Neural progenitor cell (in vitro differentiated cells): ENCODE measurements at regions not wholly inside any gene's neighbourhood (a gene's known extent, or its start where the extent isn't known, plus 50 kb on each side); places are given as distances from the start of the nearest gene placed in this dataset.

Experiments
- DNase-seq: peaks from one replicate; pipeline ENCODE4 v3.0.0-alpha.2; 2016; ENCODE audit warnings: low spot score
- H2AFZ ChIP-seq: fragments of 200-600 bp; sonication (generic); replicated peaks from 2 replicates; pipeline ENCODE4 v1.6.1; 2016; ENCODE audit warnings: antibody characterized with exemption
- H3F3A ChIP-seq: fragments of 200-600 bp; sonication (generic); 2 replicates; pipeline ENCODE4 v1.6.1; 2016; ENCODE audit warnings: antibody characterized with exemption, low read depth
- H3K27ac ChIP-seq: fragments of 200-600 bp; sonication (generic); 2 replicates; pipeline ENCODE4 v1.5.1; 2016; ENCODE audit warnings: mild to moderate bottlenecking
- H3K27me3 ChIP-seq: fragments of 200-600 bp; sonication (generic); 2 replicates; pipeline ENCODE4 v1.6.1; 2016; ENCODE audit warnings: mild to moderate bottlenecking, moderate library complexity
- H3K36me3 ChIP-seq: fragments of 200-600 bp; sonication (generic); 2 replicates; pipeline ENCODE4 v1.5.1; 2016
- H3K4me1 ChIP-seq: fragments of 200-600 bp; sonication (generic); 2 replicates; pipeline ENCODE4 v1.6.1; 2016; ENCODE audit warnings: mixed run types
- H3K4me2 ChIP-seq: fragments of 200-600 bp; sonication (generic); 2 replicates; pipeline ENCODE4 v1.6.1; 2016
- H3K4me3 ChIP-seq: fragments of 200-600 bp; sonication (generic); 2 replicates; pipeline ENCODE4 v1.5.1; 2016
- H3K79me2 ChIP-seq: fragments of 200-600 bp; sonication (generic); 2 replicates; pipeline ENCODE4 v1.6.1; 2016; ENCODE audit warnings: low read depth
- H3K9ac ChIP-seq: fragments of 200-600 bp; sonication (generic); 2 replicates; pipeline ENCODE4 v1.6.1; 2016
- H3K9me3 ChIP-seq: fragments of 200-600 bp; sonication (generic); 2 replicates; pipeline ENCODE4 v1.5.1; 2016; ENCODE audit warnings: low read depth
- H4K20me1 ChIP-seq: fragments of 200-600 bp; sonication (generic); 2 replicates; pipeline ENCODE4 v1.6.1; 2016; ENCODE audit warnings: low read depth
- H3K27ac Mint-ChIP-seq: 3 replicates; pipeline ENCODE4 v1.8.0; 2021; ENCODE audit warnings: mixed read lengths
- H3K27me3 Mint-ChIP-seq: 2 replicates; pipeline ENCODE4 v1.8.0; 2022; ENCODE audit warnings: low read depth, mild to moderate bottlenecking, inconsistent platforms, moderate library complexity, mixed read lengths; ENCODE audit not compliant: insufficient read depth
- H3K36me3 Mint-ChIP-seq: 3 replicates; pipeline ENCODE4 v1.8.0; 2021; ENCODE audit warnings: mixed read lengths
- H3K4me1 Mint-ChIP-seq: 3 replicates; pipeline ENCODE4 v1.8.0; 2021; ENCODE audit warnings: mixed read lengths
- H3K4me3 Mint-ChIP-seq: 3 replicates; pipeline ENCODE4 v1.8.0; 2021; ENCODE audit warnings: mild to moderate bottlenecking, moderate library complexity, mixed read lengths
- H3K9me3 Mint-ChIP-seq: 3 replicates; pipeline ENCODE4 v1.8.0; 2020; ENCODE audit warnings: mixed read lengths
- EZH2 ChIP-seq: fragments of 200-600 bp; sonication (generic); IDR thresholded peaks from 2 replicates; pipeline ENCODE4 v1.6.1; 2017; ENCODE audit warnings: antibody characterized with exemption, mild to moderate bottlenecking, moderate library complexity
- EZH2phosphoT487 ChIP-seq: fragments of 200-600 bp; sonication (generic); IDR thresholded peaks from 2 replicates; pipeline ENCODE4 v1.6.1; 2017; ENCODE audit warnings: antibody characterized with exemption
- TF ChIP-seq, protein P1 (sequence below): fragments of 200-600 bp; sonication (generic); IDR thresholded peaks from 2 replicates; pipeline ENCODE4 v1.5.1; 2017; ENCODE audit warnings: antibody characterized with exemption, mild to moderate bottlenecking

DNA sequence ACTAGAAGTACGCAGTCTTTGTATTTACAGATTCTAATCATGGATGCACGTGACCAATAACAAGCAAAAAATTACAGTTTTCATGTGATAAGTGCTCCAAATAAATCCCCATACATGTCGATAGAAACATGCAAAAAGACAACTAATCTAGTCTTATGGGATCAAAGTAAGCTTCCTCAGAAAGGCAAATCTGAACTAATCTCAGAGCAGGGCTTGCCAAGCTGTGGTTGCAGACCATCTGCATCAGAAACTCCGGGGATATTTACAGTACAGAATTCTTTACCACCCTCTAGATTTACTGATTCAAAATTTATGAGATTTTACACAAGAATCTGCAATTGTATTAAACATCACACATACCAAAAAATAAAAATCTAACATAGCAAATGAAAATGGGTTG, 1435.5 kb downstream of the MRPL39 start:
- H3K4me2 ChIP-seq: no peak overlapping the region
- Mint-ChIP-seq H3K9me3 (no peaks in the 10 kb centered on the region), H3K27ac (no peak overlapping the region)

DNA sequence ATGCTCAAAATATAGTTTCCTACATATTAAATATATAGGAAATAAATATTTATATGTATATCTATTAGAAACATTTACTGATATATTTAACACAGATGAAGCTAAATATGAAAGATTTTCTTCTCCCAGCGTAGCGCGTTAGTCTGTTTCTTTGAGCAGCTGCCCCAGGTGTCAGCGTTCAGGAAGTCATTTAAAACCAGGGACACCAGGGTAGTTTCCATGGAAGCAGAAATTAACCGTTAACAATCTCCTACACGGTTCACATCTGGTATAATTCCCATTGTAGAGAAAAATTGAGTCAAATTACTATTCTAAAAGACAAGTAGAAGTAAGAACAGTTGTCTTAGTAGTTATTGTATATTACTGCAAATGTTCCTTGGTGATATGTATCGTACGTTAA, 1443.7 kb downstream of the MRPL39 start:
- Histone ChIP-seq H2AFZ (no peak overlapping the region), H4K20me1 (no peaks in the 10 kb centered on the region), H3K36me3 (no peaks in the 10 kb centered on the region), H3K27me3 (no peaks in the 10 kb centered on the region), H3K27ac (no peak overlapping the region), H3K9me3 (peaks cover 26% of the 10 kb centered on the region), H3K4me3 (no peak overlapping the region), H3K4me2 (no peak overlapping the region), H3K79me2 (no peaks in the 10 kb centered on the region), H3K9ac (no peak overlapping the region), H3K4me1 (no peaks in the 10 kb centered on the region), H3F3A (no peaks in the 10 kb centered on the region)
- H3K9me3 Mint-ChIP-seq: no peaks in the 10 kb centered on the region
- no peaks in the 10 kb centered on the region for H3K36me3 Mint-ChIP-seq
- TF ChIP-seq, protein P1, sequence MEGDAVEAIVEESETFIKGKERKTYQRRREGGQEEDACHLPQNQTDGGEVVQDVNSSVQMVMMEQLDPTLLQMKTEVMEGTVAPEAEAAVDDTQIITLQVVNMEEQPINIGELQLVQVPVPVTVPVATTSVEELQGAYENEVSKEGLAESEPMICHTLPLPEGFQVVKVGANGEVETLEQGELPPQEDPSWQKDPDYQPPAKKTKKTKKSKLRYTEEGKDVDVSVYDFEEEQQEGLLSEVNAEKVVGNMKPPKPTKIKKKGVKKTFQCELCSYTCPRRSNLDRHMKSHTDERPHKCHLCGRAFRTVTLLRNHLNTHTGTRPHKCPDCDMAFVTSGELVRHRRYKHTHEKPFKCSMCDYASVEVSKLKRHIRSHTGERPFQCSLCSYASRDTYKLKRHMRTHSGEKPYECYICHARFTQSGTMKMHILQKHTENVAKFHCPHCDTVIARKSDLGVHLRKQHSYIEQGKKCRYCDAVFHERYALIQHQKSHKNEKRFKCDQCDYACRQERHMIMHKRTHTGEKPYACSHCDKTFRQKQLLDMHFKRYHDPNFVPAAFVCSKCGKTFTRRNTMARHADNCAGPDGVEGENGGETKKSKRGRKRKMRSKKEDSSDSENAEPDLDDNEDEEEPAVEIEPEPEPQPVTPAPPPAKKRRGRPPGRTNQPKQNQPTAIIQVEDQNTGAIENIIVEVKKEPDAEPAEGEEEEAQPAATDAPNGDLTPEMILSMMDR: no peak
- TF ChIP-seq EZH2 (no peak), EZH2phosphoT487 (no peak)
- DNase-seq: no peak
- peaks cover 4% of the 10 kb centered on the region for H3K4me1 Mint-ChIP-seq
- H3K27ac Mint-ChIP-seq: no peak overlapping the region
- H3K27me3 Mint-ChIP-seq: no peaks in the 10 kb centered on the region
- H3K4me3 Mint-ChIP-seq: no peak overlapping the region

More for the DNA sequence above, 1435.5 kb downstream of the MRPL39 start:
- H3K36me3 Mint-ChIP-seq: no peaks in the 10 kb centered on the region
- H4K20me1 ChIP-seq: no peaks in the 10 kb centered on the region
- no peaks in the 10 kb centered on the region for H3F3A ChIP-seq
- H3K27me3 ChIP-seq: no peaks in the 10 kb centered on the region
- no peaks in the 10 kb centered on the region for H3K4me1 Mint-ChIP-seq
- no peaks in the 10 kb centered on the region for H3K4me1 ChIP-seq
- no peaks in the 10 kb centered on the region for H3K27me3 Mint-ChIP-seq
- H2AFZ ChIP-seq: no peak overlapping the region
- no peaks in the 10 kb centered on the region for H3K36me3 ChIP-seq
- H3K9ac ChIP-seq: no peak overlapping the region
- peaks cover 17% of the 10 kb centered on the region for H3K9me3 ChIP-seq
- no peak overlapping the region for H3K27ac ChIP-seq
- H3K4me3 Mint-ChIP-seq: no peak overlapping the region
- no peak for DNase-seq
- H3K79me2 ChIP-seq: no peaks in the 10 kb centered on the region
- H3K4me3 ChIP-seq: no peak overlapping the region
- TF ChIP-seq, protein P1: no peak
- TF ChIP-seq EZH2: no peak
- TF ChIP-seq EZH2phosphoT487: no peak

GRCh38 chr21:24160528-24160927, 1446.8 kb downstream of the MRPL39 start:
- Histone ChIP-seq H3K4me2 (no peak overlapping the region), H3K4me1 (no peaks in the 10 kb centered on the region), H3K4me3 (no peak overlapping the region), H2AFZ (no peak overlapping the region), H3K9ac (no peak overlapping the region), H4K20me1 (no peaks in the 10 kb centered on the region), H3K36me3 (no peaks in the 10 kb centered on the region), H3K9me3 (peaks cover 40% of the 10 kb centered on the region), H3K27me3 (no peaks in the 10 kb centered on the region), H3K27ac (no peak overlapping the region), H3F3A (no peaks in the 10 kb centered on the region), H3K79me2 (no peaks in the 10 kb centered on the region)
- Mint-ChIP-seq H3K4me1 (peaks cover 4% of the 10 kb centered on the region), H3K4me3 (no peak overlapping the region), H3K27me3 (no peaks in the 10 kb centered on the region), H3K36me3 (no peaks in the 10 kb centered on the region), H3K9me3 (no peaks in the 10 kb centered on the region), H3K27ac (no peak overlapping the region)
- no peak for DNase-seq
- TF ChIP-seq, protein P1: no peak
- TF ChIP-seq EZH2phosphoT487 (no peak), EZH2 (no peak)
